ENCODE measurements at regions not wholly inside any gene's neighbourhood (a gene's known extent, or its start where the extent isn't known, plus 50 kb on each side); places are given as distances from the start of the nearest gene placed in this dataset.
"Not testable (repeated sequence)": the region's sequence is repeated elsewhere in the genome, so short reads cannot be mapped to it uniquely, and the experiment has no call there.

GRCh38 chr2:87404411-87405255 lies 343.3 kb upstream of the PLGLB2 start:
- not testable (repeated sequence) for DNase-seq (ENCODE audit: extremely low read depth in 1 of 2, low read depth in 1 of 2)

DNA sequence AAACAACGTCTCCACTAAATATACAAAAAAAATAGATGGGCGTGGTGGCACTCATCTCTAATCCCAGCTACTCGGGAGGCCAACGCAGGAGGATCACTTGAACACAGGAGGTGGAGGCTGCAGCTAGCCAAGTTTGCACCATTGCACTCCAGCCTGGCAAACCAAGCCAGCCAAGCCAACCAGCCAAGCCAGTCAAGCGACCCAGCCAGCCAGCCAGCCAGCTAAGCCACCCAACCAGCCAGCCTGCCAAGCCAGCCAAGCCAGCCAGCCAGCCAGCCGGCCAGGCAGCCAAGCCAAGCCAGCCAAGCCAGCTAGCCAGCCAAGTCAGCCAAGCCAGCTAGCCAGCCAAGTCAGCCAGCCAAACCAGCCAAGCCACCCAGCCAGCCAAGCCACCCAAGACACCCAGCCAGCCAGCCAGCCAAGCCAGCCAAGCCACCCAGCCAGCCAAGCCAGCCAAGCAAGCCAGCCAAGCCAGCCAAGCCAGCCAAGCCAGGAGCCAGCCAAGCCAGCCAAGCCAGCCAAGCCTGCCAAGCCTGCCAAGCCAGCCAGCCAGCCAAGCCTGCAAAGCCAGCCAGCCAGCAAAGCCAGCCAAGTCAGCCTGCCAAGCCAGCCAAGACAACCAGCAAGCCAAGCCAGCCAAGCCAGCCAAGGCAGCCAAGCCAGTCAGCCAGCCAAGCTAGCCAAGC lies 342.2 kb upstream of the PLGLB2 start:
- DNase-seq (ENCODE audit: extremely low read depth in 1 of 2, low read depth in 1 of 2), result not testable (repeated sequence)

DNA sequence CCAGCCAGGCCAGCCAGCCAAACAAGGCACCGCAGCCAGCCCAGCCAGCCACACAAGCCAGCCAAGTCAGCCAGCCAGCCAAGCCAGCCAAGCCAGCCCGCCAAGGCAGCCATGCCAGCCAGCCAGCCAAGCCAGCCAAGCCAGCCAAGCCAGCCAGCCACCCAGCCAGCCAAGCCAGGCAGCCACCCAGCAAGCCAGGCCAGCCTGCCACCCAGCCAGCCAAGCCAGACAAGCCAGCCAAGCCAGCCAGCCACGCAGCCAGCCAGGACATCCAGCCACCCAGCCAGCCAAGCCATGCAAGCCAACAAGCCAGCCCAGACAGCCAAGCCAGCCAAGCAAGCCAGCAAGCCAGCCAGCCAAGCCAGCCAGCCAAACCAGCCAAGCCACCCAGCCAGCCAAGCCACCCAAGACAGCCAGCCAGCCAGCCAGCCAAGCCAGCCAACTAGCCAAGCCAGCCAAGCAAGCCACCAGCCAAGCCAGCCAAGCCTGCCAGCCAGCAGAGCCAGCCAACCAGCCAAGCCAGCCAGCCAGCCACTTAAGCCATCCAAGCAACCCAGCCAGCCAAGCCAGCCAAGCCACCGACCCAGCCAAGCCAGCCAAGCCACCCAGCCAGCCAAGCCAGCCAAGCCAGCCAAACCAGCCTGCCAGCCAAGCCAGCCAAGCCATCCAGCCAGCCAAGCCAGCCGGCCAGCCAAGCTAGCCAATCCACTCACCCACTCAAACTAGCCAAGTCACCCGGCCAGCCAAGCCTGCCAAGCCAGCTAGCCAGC lies 341.3 kb upstream of the PLGLB2 start:
- DNase-seq (ENCODE audit: extremely low read depth in 1 of 2, low read depth in 1 of 2), result not testable (repeated sequence)

DNA sequence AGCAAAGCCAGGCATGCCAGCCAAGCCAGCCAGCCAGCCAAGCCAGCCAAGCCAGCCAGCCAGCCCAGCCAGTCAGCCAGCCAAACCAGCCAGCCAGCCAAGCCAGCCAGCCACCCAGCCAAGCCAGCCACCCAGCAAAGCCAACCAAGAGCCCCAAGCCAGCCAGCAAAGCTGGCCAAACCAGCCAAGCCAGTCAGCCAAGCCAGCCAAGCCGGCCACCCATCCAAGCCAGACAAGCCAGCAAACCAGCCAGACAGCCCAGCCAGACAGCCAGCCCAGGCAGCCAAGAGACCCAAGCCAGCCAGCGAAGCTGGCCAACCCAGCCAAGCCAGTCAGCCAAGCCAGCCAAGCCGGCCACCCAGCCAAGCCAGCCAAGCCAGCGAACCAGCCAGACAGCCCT lies 338.3 kb upstream of the PLGLB2 start:
- not testable (repeated sequence) for DNase-seq (ENCODE audit: extremely low read depth in 1 of 2, low read depth in 1 of 2)

DNA sequence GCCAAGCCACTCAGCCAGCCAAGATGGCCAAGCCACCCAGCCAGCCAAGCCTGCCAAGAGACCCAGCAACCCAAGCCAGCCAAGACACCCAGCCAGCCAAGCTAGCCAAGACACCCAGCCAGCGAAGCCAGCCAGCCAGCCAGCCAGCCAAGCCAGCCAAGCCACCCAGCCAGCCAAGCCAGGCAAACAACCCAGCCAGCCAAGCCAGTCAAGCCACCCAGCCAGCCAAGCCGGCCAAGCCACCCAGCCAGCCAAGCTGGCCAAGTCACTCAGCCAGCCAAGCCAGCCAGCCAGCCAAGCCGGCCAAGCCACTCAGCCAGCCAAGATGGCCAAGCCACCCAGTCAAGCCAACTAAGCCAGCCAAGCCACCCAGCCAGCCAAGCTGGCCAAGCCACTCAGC lies 337.5 kb upstream of the PLGLB2 start:
- DNase-seq (ENCODE audit: extremely low read depth in 1 of 2, low read depth in 1 of 2), result not testable (repeated sequence)

DNA sequence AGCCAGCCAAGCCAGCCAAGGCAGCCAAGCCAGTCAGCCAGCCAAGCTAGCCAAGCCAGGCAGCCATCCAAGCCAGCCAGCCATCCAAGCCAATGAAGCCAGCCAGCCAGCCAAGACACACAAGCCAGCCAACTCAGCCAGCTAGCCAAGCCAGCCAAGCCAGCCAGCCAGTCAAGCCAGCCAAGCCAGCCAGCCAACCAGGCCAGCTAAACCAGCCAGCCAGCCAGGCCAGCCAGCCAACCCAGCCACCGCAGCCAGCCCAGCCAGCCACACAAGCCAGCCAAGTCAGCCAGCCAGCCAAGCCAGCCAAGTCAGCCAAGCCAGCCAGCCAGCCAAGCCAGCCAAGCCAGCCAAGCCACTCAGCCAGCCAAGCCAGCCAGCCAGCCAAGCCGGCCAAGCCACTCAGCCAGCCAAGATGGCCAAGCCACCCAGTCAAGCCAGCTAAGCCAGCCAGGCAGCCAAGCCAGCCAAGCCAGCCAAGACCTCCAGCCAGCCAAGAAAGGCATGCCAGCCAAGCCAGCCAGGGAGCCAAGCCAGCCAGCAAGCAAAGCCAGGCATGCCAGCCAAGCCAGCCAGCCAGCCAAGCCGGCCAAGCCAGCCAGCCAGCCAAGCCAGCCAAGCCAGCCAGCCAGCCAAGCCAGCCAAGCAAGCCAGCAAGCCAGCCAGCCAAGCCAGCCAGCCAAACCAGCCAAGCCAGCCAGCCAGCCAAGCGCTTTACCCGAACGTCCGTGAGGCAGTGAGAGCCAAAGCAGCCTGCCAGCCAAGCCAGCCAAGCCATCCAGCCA lies 335.7 kb upstream of the PLGLB2 start:
- DNase-seq (ENCODE audit: extremely low read depth in 1 of 2, low read depth in 1 of 2), result not testable (repeated sequence)

- DNase-seq (ENCODE audit: extremely low read depth in 1 of 2, low read depth in 1 of 2), result not testable (repeated sequence)
Observed at GRCh38 chr2:87414331-87414730, 333.6 kb upstream of the PLGLB2 start.

GRCh38 chr2:87414795-87415570 lies 332.9 kb upstream of the PLGLB2 start:
- not testable (repeated sequence) for DNase-seq (ENCODE audit: extremely low read depth in 1 of 2, low read depth in 1 of 2)

DNA sequence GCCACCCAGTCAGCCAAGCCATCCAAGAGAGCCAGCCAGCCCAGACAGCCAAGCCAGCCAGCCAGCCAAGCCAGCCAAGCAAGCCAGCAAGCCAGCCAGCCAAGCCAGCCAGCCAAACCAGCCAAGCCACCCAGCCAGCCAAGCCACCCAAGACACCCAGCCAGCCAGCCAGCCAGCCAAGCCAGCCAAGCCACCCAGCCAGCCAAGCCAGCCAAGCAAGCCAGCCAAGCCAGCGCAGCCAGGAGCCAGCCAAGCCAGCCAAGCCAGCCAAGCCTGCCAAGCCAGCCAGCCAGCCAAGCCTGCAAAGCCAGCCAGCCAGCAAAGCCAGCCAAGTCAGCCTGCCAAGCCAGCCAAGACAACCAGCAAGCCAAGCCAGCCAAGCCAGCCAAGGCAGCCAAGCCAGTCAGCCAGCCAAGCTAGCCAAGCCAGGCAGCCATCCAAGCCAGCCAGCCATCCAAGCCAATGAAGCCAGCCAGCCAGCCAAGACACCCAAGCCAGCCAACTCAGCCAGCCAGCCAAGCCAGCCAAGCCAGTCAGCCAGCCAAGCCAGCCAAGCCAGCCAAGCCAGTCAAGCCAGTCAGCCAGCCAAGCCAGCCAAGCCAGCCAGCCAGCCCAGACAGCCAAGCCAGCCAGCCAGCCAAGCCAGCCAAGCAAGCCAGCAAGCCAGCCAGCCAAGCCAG lies 332.2 kb upstream of the PLGLB2 start:
- DNase-seq (ENCODE audit: extremely low read depth in 1 of 2, low read depth in 1 of 2), result not testable (repeated sequence)

- DNase-seq (ENCODE audit: extremely low read depth in 1 of 2, low read depth in 1 of 2), result not testable (repeated sequence)
Observed at GRCh38 chr2:87416266-87416592, 331.7 kb upstream of the PLGLB2 start.

- DNase-seq (ENCODE audit: extremely low read depth in 1 of 2, low read depth in 1 of 2), result not testable (repeated sequence)
Observed at GRCh38 chr2:87417147-87417546, 330.7 kb upstream of the PLGLB2 start.

DNA sequence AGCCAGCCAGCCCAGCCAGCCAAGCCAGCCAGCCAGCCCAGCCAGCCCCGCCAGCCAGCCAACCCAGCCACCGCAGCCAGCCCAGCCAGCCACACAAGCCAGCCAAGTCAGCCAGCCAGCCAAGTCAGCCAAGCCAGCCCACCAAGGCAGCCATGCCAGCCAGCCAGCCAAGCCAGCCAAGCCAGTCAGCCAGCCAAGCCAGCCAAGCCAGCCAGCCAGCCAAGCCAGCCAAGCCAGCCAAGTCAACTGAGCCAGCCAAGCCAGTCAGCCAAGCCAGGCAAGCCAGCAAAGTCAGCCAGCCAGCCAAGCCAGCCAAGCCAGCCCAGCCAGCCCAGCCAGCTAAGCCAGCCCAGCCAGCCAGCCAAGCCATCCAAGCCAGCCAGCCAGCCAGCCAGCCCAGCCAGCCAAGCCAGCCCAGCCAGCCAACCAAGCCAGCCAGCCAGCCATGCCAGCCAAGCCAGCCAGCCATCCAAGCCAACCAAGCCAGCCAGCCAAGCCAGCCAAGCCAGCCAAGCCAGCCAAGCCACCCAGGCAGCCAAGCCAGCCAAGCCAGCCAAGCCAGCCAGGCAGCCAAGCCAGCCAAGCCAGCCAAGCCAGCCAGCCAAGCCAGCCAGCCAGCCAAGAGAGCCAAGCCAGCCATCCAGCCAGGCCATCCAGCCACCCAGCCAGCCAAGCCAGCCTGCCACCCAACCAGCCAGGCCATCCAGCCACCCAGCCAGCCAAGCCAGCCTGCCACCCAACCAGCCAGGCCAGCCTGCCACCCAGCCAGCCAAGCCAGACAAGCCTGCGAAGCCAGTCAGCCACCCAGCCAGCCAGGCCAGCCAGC lies 329.9 kb upstream of the PLGLB2 start:
- DNase-seq (ENCODE audit: extremely low read depth in 1 of 2, low read depth in 1 of 2), result not testable (repeated sequence)

DNA sequence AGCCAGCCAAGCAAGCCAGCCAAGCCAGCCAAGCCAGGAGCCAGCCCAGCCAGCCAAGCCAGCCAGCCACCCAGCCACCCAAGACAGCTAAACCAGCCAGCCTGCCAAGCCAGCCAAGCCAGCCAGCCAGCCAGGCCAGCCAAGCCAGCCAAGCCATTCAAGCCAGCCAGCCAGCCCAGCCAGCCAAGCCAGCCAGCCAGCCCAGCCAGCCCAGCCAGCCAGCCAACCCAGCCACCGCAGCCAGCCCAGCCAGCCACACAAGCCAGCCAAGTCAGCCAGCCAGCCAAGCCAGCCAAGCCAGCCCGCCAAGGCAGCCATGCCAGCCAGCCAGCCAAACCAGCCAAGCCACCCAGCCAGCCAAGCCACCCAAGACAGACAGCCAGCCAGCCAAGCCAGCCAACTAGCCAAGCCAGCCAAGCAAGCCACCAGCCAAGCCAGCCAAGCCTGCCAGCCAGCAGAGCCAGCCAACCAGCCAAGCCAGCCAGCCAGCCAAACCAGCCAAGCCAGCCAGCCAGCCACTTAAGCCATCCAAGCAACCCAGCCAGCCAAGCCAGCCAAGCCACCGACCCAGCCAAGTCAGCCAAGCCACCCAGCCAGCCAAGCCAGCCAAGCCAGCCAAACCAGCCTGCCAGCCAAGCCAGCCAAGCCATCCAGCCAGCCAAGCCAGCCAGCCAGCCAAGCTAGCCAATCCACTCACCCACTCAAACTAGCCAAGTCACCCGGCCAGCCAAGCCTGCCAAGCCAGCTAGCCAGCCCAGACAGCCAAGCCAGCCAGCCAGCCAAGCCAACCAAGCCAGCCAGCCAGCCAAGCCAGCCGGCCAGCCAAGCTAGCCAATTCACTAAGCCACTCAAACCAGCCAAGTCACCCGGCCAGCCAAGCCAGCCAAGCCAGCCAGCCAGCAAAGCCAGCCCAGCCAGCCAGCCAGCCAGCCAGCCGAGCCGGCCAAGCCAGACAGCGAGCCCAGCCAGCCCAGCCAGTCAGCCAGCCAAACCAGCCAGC lies 328.8 kb upstream of the PLGLB2 start:
- not testable (repeated sequence) for DNase-seq (ENCODE audit: extremely low read depth in 1 of 2, low read depth in 1 of 2)

DNA sequence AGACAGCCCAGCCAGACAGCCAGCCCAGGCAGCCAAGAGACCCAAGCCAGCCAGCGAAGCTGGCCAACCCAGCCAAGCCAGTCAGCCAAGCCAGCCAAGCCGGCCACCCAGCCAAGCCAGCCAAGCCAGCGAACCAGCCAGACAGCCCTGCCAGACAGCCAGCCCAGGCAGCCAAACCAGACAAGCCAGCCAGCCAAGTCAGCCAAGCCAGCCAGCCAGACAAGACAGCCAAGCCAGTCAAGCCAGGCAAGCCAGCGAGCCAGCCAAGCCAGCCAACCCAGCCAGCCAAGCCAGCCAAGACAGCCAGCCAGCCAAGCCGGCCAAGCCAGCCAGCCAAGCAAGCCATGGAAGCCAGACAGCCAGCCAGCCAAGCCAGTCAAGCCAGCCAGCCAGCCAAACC lies 327.9 kb upstream of the PLGLB2 start:
- not testable (repeated sequence) for DNase-seq (ENCODE audit: extremely low read depth in 1 of 2, low read depth in 1 of 2)

- DNase-seq (ENCODE audit: extremely low read depth in 1 of 2, low read depth in 1 of 2), result not testable (repeated sequence)
Observed at GRCh38 chr2:87420954-87421353, 326.9 kb upstream of the PLGLB2 start.

DNA sequence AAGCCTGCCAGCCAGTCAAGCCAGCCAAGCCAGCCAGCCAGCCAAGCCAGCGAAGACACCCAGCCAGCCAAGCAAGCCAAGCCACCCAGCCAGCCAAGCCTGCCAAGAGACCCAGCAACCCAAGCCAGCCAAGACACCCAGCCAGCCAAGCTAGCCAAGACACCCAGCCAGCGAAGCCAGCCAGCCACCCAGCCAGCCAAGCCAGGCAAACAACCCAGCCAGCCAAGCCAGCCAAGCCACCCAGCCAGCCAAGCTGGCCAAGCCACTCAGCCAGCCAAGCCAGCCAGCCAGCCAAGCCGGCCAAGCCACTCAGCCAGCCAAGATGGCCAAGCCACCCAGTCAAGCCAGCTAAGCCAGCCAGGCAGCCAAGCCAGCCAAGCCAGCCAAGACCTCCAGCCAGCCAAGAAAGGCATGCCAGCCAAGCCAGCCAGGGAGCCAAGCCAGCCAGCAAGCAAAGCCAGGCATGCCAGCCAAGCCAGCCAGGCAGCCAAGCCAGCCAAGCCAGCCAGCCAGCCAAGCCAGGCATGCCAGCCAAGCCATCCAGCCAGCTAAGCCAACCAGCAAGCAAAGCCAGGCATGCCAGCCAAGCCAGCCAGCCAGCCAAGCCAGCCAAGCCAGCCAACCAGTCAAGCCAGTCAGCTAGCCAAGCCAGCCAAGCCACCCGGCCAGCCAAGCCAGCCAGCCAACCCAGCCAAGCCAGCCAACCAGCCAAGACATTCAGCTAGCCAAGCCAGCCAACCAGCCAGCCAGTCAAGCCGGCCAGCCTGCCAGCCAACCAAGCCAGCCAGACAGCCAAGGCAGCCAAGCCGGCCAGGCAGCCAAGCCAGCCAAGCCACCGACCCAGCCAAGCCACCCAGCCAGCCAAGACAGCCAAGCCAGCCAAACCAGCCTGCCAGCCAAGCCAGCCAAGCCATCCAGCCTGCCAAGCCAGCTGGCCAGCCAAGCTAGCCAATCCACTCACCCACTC lies 323.8 kb upstream of the PLGLB2 start:
- DNase-seq (ENCODE audit: extremely low read depth in 1 of 2, low read depth in 1 of 2), result not testable (repeated sequence)

Data from activated CD8-positive, alpha-beta memory T cell treated with anti-CD3 and anti-CD28 coated beads for 1 hour (primary cell).